ENCODE measurements at regions not wholly inside any gene's neighbourhood (a gene's known extent, or its start where the extent isn't known, plus 50 kb on each side); places are given as distances from the start of the nearest gene placed in this dataset.

- 100% methylated on average over 1 of the region's 2 CpGs for WGBS (ENCODE audit: insufficient coverage)
- Histone ChIP-seq H3K9ac (ENCODE audit: insufficient read depth, low read length, poor library complexity, severe bottlenecking) (no peak overlapping the region), H3K4me2 (replicated peaks; ENCODE audit: extremely low read depth, low read length, poor library complexity, severe bottlenecking) (no peak overlapping the region), H3K27ac (ENCODE audit: low read depth in 1 of 2, low read length in 2 of 2) (no peak overlapping the region), H3K4me3 (replicated peaks in 1 of 3; ENCODE audit: low read depth in 2 of 3, low read length in 3 of 3) (no peak overlapping the region), H4K20me1 (ENCODE audit: insufficient read depth, low read length) (no peaks in the 10 kb centered on the region), H3K79me2 (ENCODE audit: insufficient read depth, low read length) (no peaks in the 10 kb centered on the region), H2AFZ (ENCODE audit: insufficient read depth, low read depth, low read length, poor library complexity, severe bottlenecking) (no peak overlapping the region), H3K27me3 (ENCODE audit: control insufficient read depth in 2 of 2, insufficient read depth in 2 of 2, low read length in 2 of 2) (no peaks in the 10 kb centered on the region), H3K9me3 (replicated peaks in 1 of 2; ENCODE audit: control insufficient read depth in 1 of 2, insufficient read depth in 1 of 2, low read length in 2 of 2) (no peaks in the 10 kb centered on the region), H3K36me3 (replicated peaks in 1 of 2; ENCODE audit: control insufficient read depth in 1 of 2, insufficient read depth in 2 of 2, low read length in 2 of 2) (no peaks in the 10 kb centered on the region), H3K4me1 (ENCODE audit: control insufficient read depth in 1 of 2, insufficient read depth in 2 of 2, low read length in 2 of 2) (no peaks in the 10 kb centered on the region)
- no peak for TF ChIP-seq CTCF (IDR thresholded peaks at IDR 0.05)
- no peaks in the 10 kb centered on the region for H3K4me1 Mint-ChIP-seq
- H3K9me3 Mint-ChIP-seq = peaks cover 0 to 3% (median 0%) of the 10 kb centered on the region in 7 donors
- H3K36me3 Mint-ChIP-seq = no peaks in the 10 kb centered on the region
- intact Hi-C loops (cut with micrococcal nuclease) = no loop called here
- H3K27me3 Mint-ChIP-seq (ENCODE audit: low read depth in 3 of 3) = peaks cover 0 to 4% (median 0%) of the 10 kb centered on the region in 3 donors
- H3K4me3 Mint-ChIP-seq = no peak overlapping the region
- no peak overlapping the region for H3K27ac Mint-ChIP-seq
- DNase-seq = no peak
Observed at GRCh38 chr20:39299783-39300182, 337.6 kb downstream of the DHX35 start.

- H3K27ac Mint-ChIP-seq = no peak overlapping the region
- H3K9ac ChIP-seq (ENCODE audit: insufficient read depth, low read length, poor library complexity, severe bottlenecking) = no peak overlapping the region
- H3K4me3 ChIP-seq (replicated peaks in 1 of 3; ENCODE audit: low read depth in 2 of 3, low read length in 3 of 3) = no peak overlapping the region
- peaks cover 0 to 4% (median 0%) of the 10 kb centered on the region in 3 donors for H3K27me3 Mint-ChIP-seq (ENCODE audit: low read depth in 3 of 3)
- no peak overlapping the region for H3K27ac ChIP-seq (ENCODE audit: low read depth in 1 of 2, low read length in 2 of 2)
- no peak overlapping the region for H3K4me2 ChIP-seq (replicated peaks; ENCODE audit: extremely low read depth, low read length, poor library complexity, severe bottlenecking)
- WGBS (ENCODE audit: insufficient coverage) = 82% methylated on average over 6 of the region's 12 CpGs
- no peak overlapping the region for H3K4me3 Mint-ChIP-seq
- H4K20me1 ChIP-seq (ENCODE audit: insufficient read depth, low read length) = no peaks in the 10 kb centered on the region
- H3K27me3 ChIP-seq (ENCODE audit: control insufficient read depth in 2 of 2, insufficient read depth in 2 of 2, low read length in 2 of 2) = no peaks in the 10 kb centered on the region
- TF ChIP-seq CTCF (IDR thresholded peaks at IDR 0.05) = no peak
- H3K36me3 ChIP-seq (replicated peaks in 1 of 2; ENCODE audit: control insufficient read depth in 1 of 2, insufficient read depth in 2 of 2, low read length in 2 of 2) = no peaks in the 10 kb centered on the region
- H3K79me2 ChIP-seq (ENCODE audit: insufficient read depth, low read length) = no peaks in the 10 kb centered on the region
- H3K4me1 Mint-ChIP-seq = no peaks in the 10 kb centered on the region
- no peak for DNase-seq
- intact Hi-C loops (cut with micrococcal nuclease) = no loop called here
- no peak overlapping the region for H2AFZ ChIP-seq (ENCODE audit: insufficient read depth, low read depth, low read length, poor library complexity, severe bottlenecking)
- no peaks in the 10 kb centered on the region for H3K4me1 ChIP-seq (ENCODE audit: control insufficient read depth in 1 of 2, insufficient read depth in 2 of 2, low read length in 2 of 2)
- no peaks in the 10 kb centered on the region for H3K36me3 Mint-ChIP-seq
- H3K9me3 Mint-ChIP-seq = peaks cover 0 to 3% (median 0%) of the 10 kb centered on the region in 7 donors
- no peaks in the 10 kb centered on the region for H3K9me3 ChIP-seq (replicated peaks in 1 of 2; ENCODE audit: control insufficient read depth in 1 of 2, insufficient read depth in 1 of 2, low read length in 2 of 2)
Observed at GRCh38 chr20:39298571-39299506, 336.7 kb downstream of the DHX35 start.
